Hypothalamus (tissue), 51 donors: ENCODE measurements at regions not wholly inside any gene's neighbourhood (a gene's known extent, or its start where the extent isn't known, plus 50 kb on each side); places are given as distances from the start of the nearest gene placed in this dataset.
"Not testable (repeated sequence)": the region's sequence is repeated elsewhere in the genome, so short reads cannot be mapped to it uniquely, and the experiment has no call there.

Experiments used
- DNase-seq, 51 donors: peaks; one replicate each; lab custom pipeline; 2025; lab: John Stamatoyannopoulos, UW

GRCh38 chr7:69338144-69338543 lies 260.1 kb upstream of the AUTS2 start:
- no peak for DNase-seq

- no peak for DNase-seq
These were observed 257.0 kb upstream of the AUTS2 start for GRCh38 chr7:69341288-69341687.

GRCh38 chr7:69342154-69342884 lies 256.0 kb upstream of the AUTS2 start:
- no peak for DNase-seq

GRCh38 chr7:69349291-69349690 lies 249.0 kb upstream of the AUTS2 start:
- DNase-seq: no peak

- no peak for DNase-seq
These were observed 240.0 kb upstream of the AUTS2 start for GRCh38 chr7:69358163-69358821.

GRCh38 chr7:69359003-69359700 lies 239.1 kb upstream of the AUTS2 start:
- DNase-seq: no peak

- DNase-seq: no peak
These were observed 237.4 kb upstream of the AUTS2 start for GRCh38 chr7:69360913-69361312.

GRCh38 chr7:69363136-69363535 lies 235.1 kb upstream of the AUTS2 start:
- DNase-seq: no peak

GRCh38 chr7:69364813-69365643 lies 233.2 kb upstream of the AUTS2 start:
- DNase-seq: no peak

- DNase-seq: no peak
These were observed 232.6 kb upstream of the AUTS2 start for GRCh38 chr7:69365651-69366192.

GRCh38 chr7:69367780-69368179 lies 230.5 kb upstream of the AUTS2 start:
- no peak for DNase-seq

- peak in 1 of 51 donors; percentile 2 for DNase-seq
These were observed 224.9 kb upstream of the AUTS2 start for GRCh38 chr7:69373171-69374043.

- no peak for DNase-seq
These were observed 224.2 kb upstream of the AUTS2 start for GRCh38 chr7:69374044-69374425.

GRCh38 chr7:69377191-69377590 lies 221.1 kb upstream of the AUTS2 start:
- DNase-seq: no peak

- no peak for DNase-seq
These were observed 209.7 kb upstream of the AUTS2 start for GRCh38 chr7:69388452-69389137.

GRCh38 chr7:69389216-69389615 lies 209.1 kb upstream of the AUTS2 start:
- DNase-seq: no peak

- DNase-seq: not testable (repeated sequence)
These were observed 204.4 kb upstream of the AUTS2 start for GRCh38 chr7:69393912-69394311.

GRCh38 chr7:69395061-69395714 lies 203.1 kb upstream of the AUTS2 start:
- no peak for DNase-seq

GRCh38 chr7:69398986-69399385 lies 199.3 kb upstream of the AUTS2 start:
- no peak for DNase-seq
